Mucosa of rectum (tissue), 2 donors: ENCODE measurements at regions not wholly inside any gene's neighbourhood (a gene's known extent, or its start where the extent isn't known, plus 50 kb on each side); places are given as distances from the start of the nearest gene placed in this dataset.

Experiments
- H3K27ac ChIP-seq, 2 donors: one replicate each; pipeline ENCODE4 v1.7.0; 2013; ENCODE audit warnings: inconsistent platforms in 2 of 2, low read depth in 2 of 2, low read length in 2 of 2
- H3K27me3 ChIP-seq, 2 donors: one replicate each; pipeline ENCODE4 v1.7.0; 2013; ENCODE audit warnings: low read length in 2 of 2; ENCODE audit not compliant: control insufficient read depth in 2 of 2, insufficient read depth in 2 of 2
- H3K36me3 ChIP-seq, 2 donors: one replicate each; pipeline ENCODE4 v1.7.0; 2013; ENCODE audit warnings: low read length in 2 of 2; ENCODE audit not compliant: control insufficient read depth in 2 of 2, insufficient read depth in 2 of 2
- H3K4me1 ChIP-seq, 2 donors: one replicate each; pipeline ENCODE4 v1.7.0; 2013; ENCODE audit warnings: low read length in 2 of 2, mild to moderate bottlenecking in 1 of 2; ENCODE audit not compliant: control insufficient read depth in 2 of 2, insufficient read depth in 2 of 2
- H3K4me3 ChIP-seq, 2 donors: one replicate each; pipeline ENCODE4 v1.7.0; 2013; ENCODE audit warnings: low read length in 2 of 2
- H3K9ac ChIP-seq, 2 donors: one replicate each; pipeline ENCODE4 v1.7.0; 2013; ENCODE audit warnings: low read length in 2 of 2, low read depth in 1 of 2, mild to moderate bottlenecking in 1 of 2
- H3K9me3 ChIP-seq, 2 donors: one replicate each; pipeline ENCODE4 v1.7.0; 2013; ENCODE audit warnings: low read length in 2 of 2; ENCODE audit not compliant: control insufficient read depth in 2 of 2
- donor health status: healthy.
- donor health status: Normal muscosa, but diverticular disease.

DNA sequence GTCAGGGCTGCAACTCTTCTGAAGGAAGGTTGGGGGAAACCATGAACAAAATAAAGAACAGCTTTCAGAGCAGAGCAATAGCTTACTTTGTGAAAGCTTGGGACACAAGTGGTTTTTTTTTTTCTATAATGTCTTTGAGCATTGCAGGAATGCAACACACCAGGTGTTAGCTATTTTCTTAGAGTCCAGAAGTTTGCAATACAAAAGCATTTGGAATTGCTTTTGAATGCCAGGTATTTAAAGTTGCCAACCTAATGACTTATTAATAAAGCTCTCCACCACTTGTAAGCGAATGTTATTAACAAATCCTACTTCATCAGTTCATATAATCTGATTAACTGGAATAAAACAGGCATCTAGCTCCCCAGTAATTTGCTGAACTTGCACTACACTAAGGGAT lies 172.6 kb downstream of the NUFIP1 start:
- H3K4me1 ChIP-seq: peaks cover 0 to 9% of the 10 kb centered on the region in 2 donors
- no peak overlapping the region for H3K9ac ChIP-seq
- H3K4me3 ChIP-seq: no peak overlapping the region
- H3K36me3 ChIP-seq: no peaks in the 10 kb centered on the region
- H3K27ac ChIP-seq: no peak overlapping the region
- H3K9me3 ChIP-seq: no peaks in the 10 kb centered on the region
- H3K27me3 ChIP-seq: no peaks in the 10 kb centered on the region

DNA sequence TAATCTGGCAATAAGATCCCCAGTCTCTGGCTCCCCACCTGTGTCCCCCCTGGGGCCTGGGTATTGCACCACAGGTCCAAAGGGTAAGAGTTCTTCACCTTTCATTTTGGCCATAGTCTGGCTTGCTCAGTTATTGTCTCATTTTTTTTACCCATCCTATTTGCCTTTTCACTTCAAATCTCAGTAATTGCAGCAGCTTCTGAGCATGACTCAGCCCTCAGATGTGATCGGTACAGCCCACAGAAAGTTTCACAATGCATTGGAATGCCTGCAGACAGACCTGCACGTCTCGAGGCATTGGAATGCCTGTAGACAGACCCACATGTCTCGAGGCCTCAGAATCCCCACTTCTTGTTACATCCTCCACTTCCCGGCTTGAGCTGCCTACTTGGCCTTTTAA lies 173.6 kb downstream of the NUFIP1 start:
- Histone ChIP-seq H3K9me3 (no peaks in the 10 kb centered on the region), H3K4me1 (peaks cover 0 to 9% of the 10 kb centered on the region in 2 donors), H3K27me3 (no peaks in the 10 kb centered on the region), H3K4me3 (no peak overlapping the region), H3K36me3 (no peaks in the 10 kb centered on the region), H3K9ac (no peak overlapping the region), H3K27ac (no peak overlapping the region)

DNA sequence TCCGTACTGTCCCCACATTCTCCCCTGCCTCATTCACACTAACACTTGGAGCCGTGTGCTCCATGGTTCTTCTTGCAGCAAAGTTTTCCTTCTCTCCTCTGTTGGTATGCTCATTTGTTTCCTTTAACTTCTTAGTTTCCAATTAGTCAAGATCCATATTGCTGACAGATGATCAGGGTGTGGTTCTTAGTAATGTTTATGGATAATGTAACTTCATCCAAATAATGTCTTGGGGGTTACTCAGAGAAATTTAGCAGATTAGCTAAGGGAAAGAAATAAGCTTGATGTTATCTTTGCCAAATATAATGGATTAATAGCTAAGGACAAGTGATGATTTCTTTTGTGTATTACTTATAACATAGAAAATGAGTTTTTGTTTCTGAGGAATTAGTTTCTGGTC lies 174.4 kb downstream of the NUFIP1 start:
- H3K36me3 ChIP-seq: no peaks in the 10 kb centered on the region
- no peaks in the 10 kb centered on the region for H3K27me3 ChIP-seq
- no peak overlapping the region for H3K27ac ChIP-seq
- H3K9me3 ChIP-seq: no peaks in the 10 kb centered on the region
- no peak overlapping the region for H3K9ac ChIP-seq
- peaks cover 0 to 9% of the 10 kb centered on the region in 2 donors for H3K4me1 ChIP-seq
- no peak overlapping the region for H3K4me3 ChIP-seq

DNA sequence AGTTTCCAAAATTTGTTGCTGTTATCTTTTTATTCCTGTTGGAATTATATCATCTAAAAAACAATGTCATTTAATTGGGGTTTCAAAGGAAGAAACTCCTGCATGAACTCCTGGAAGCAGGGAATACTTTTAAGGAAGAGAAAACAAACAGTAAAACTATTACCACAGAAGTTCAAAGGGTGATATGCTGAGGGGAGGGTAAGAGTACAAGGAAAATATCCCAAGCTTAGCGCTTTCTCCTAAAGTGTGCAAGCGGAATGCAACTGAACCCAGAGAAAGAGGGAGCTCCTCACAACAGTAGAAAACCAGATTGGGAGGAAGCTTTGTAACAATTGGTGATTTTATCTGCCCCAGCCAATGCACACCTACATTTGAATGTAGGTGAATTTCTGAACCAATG lies 175.1 kb downstream of the NUFIP1 start:
- H3K4me3 ChIP-seq: no peak overlapping the region
- peaks cover 0 to 9% of the 10 kb centered on the region in 2 donors for H3K4me1 ChIP-seq
- no peak overlapping the region for H3K27ac ChIP-seq
- no peaks in the 10 kb centered on the region for H3K9me3 ChIP-seq
- no peak overlapping the region for H3K9ac ChIP-seq
- no peaks in the 10 kb centered on the region for H3K27me3 ChIP-seq
- no peaks in the 10 kb centered on the region for H3K36me3 ChIP-seq

DNA sequence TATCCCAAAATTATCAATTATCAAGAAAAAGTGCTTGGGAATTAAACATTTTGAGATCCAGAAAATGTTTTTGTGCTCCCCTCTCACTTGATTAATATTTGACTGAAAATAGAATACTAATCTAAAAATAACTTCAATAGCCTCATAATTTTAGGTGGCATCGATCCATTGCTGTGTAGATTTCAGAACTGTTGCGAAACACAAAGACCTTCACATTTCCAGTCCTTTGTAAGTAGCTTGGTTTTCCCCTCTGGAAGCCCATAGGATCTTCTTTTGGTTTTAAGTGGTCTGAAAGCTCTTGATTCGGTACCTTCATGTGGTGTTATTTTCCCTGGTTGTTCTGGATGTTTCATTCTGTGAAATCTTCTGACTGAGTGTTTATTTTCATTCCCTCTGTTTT lies 176.5 kb downstream of the NUFIP1 start:
- no peak overlapping the region for H3K9ac ChIP-seq
- no peak overlapping the region for H3K4me3 ChIP-seq
- H3K4me1 ChIP-seq: peaks cover 0 to 9% of the 10 kb centered on the region in 2 donors
- H3K9me3 ChIP-seq: no peaks in the 10 kb centered on the region
- H3K27ac ChIP-seq: no peak overlapping the region
- no peaks in the 10 kb centered on the region for H3K36me3 ChIP-seq
- no peaks in the 10 kb centered on the region for H3K27me3 ChIP-seq

DNA sequence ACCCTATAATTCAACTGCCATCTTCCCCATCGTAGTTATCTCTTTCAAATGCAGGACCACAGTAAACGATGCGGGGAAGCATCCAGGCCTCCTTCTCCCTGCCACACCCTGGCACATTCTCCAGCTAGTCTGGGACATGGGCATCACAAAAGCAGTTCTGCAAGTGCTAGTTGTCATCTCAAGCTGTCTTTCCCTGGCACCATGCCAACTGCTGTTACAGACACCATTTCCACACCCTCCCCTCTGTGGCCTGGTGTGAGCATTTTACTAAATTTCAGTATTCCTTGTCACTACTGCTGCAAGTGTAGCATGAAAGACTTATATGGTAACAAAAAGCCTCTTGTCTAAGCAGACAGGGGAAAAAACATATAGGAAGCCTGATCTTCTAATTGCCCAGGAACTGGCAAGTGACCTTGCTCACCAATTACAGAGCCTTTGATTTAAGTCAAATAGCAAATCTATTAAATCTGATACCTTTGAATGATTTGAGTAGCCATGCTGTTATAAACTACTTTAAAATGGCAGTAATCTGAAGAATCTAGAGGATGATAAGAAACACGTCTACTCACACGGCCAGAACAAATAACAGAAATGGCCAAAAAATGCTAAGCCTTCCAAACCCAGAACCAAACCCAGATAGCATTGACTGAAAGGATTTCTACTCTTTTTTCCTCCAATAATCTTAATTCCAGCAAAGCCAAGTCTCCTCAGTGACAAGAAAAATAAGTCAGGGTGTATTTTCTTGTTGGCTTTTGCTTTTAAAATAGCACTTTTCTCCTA lies 179.0 kb downstream of the NUFIP1 start:
- Histone ChIP-seq H3K4me1 (peaks cover 0 to 9% of the 10 kb centered on the region in 2 donors), H3K27me3 (no peaks in the 10 kb centered on the region), H3K36me3 (no peaks in the 10 kb centered on the region), H3K27ac (no peak overlapping the region), H3K9me3 (no peaks in the 10 kb centered on the region), H3K4me3 (no peak overlapping the region), H3K9ac (no peak overlapping the region)

DNA sequence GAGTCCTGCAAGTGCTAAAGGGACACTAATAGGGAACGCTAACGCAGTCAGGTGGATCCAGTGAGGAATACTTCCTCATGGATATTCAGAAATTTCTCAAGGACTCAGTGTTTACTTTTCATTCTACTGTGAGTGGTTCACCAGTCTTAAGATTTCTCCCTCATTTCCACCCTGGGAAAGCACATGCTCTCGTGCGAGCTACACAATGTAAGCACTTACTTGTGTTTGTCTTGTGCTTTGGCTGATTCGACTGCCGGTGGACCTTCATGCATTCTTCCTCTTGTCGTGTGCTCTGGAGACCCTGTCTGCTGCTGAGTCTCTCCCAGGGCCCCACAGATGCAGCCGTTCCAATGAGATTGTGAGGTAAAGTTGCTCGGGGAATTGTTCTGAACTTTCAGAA lies 180.1 kb downstream of the NUFIP1 start:
- Histone ChIP-seq H3K9ac (no peak overlapping the region), H3K27me3 (no peaks in the 10 kb centered on the region), H3K4me3 (no peak overlapping the region), H3K4me1 (peaks cover 0 to 4% of the 10 kb centered on the region in 2 donors), H3K36me3 (no peaks in the 10 kb centered on the region), H3K27ac (no peak overlapping the region), H3K9me3 (no peaks in the 10 kb centered on the region)

DNA sequence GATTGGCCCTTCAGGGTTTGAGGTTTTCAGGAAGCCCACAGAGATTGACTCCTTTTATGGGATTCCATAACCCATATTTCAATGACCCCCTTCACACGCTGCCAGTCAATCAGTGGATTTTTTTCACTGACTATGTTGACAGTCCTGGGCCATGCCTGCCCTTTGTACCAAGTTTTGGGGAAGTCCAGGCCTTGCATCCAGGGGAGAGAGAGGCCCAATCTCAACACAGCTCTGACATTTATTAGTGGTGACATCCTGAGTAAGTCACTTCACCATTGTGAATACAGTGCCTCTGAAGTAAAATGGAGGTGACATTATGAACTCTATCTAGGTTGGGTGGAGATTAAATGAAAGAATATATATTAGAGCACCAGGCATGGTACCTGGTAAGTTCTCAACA lies 181.1 kb downstream of the NUFIP1 start:
- Histone ChIP-seq H3K9ac (no peak overlapping the region), H3K4me3 (no peak overlapping the region), H3K36me3 (no peaks in the 10 kb centered on the region), H3K27me3 (no peaks in the 10 kb centered on the region), H3K27ac (no peak overlapping the region), H3K4me1 (no peaks in the 10 kb centered on the region), H3K9me3 (no peaks in the 10 kb centered on the region)

DNA sequence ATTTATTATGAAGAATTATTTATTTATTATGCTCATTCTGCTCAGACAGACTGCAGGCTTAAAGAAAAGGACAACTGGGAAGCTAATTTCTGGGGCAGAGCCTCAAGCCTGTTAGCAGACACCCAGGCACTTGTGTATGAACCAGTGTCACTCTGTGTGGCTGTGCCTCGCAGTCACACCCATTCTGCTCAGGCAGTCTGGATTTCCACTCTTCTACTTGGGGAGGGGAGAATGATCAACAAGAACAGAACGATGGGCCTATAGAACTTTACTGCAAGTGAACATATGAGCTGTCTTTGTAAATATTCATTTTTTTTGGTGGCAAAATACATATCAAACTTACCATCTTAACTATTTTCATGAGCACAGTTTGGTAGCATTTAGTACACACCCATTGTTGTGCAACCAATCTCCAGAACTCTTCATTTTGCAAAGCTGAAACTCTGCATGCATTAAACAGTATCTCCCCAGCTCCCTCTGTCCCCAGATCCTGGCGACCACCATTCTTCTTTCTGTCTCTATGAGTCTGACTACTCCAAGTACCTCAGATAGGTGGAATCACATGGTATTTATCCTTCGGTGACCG lies 181.7 kb downstream of the NUFIP1 start:
- no peak overlapping the region for H3K4me3 ChIP-seq
- H3K4me1 ChIP-seq: no peaks in the 10 kb centered on the region
- H3K9ac ChIP-seq: no peak overlapping the region
- no peaks in the 10 kb centered on the region for H3K36me3 ChIP-seq
- H3K27me3 ChIP-seq: no peaks in the 10 kb centered on the region
- H3K27ac ChIP-seq: no peak overlapping the region
- no peaks in the 10 kb centered on the region for H3K9me3 ChIP-seq

DNA sequence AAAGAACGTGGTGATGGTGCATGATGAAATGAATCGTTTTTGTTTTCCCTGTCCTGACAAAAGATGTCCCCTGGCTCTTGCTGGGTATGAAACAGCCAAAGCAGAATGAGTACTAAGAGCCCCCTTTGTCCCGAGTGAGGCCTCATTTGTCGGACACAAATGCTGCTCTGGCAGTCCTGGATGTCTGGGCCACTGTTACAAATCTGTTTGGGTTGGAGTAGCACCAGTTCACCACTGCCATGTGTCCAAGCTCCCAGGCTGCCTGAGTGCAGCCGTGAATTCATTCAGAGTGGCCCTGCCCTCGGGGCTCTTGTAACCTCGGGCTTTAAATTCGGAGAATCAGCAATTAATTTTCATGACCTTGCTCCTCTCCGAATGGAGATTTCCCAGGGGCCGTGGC lies 182.4 kb downstream of the NUFIP1 start:
- Histone ChIP-seq H3K36me3 (no peaks in the 10 kb centered on the region), H3K9me3 (no peaks in the 10 kb centered on the region), H3K27ac (no peak overlapping the region), H3K9ac (no peak overlapping the region), H3K4me3 (no peak overlapping the region), H3K27me3 (no peaks in the 10 kb centered on the region), H3K4me1 (no peaks in the 10 kb centered on the region)
